ENCODE measurements at regions not wholly inside any gene's neighbourhood (a gene's known extent, or its start where the extent isn't known, plus 50 kb on each side); places are given as distances from the start of the nearest gene placed in this dataset.

DNA sequence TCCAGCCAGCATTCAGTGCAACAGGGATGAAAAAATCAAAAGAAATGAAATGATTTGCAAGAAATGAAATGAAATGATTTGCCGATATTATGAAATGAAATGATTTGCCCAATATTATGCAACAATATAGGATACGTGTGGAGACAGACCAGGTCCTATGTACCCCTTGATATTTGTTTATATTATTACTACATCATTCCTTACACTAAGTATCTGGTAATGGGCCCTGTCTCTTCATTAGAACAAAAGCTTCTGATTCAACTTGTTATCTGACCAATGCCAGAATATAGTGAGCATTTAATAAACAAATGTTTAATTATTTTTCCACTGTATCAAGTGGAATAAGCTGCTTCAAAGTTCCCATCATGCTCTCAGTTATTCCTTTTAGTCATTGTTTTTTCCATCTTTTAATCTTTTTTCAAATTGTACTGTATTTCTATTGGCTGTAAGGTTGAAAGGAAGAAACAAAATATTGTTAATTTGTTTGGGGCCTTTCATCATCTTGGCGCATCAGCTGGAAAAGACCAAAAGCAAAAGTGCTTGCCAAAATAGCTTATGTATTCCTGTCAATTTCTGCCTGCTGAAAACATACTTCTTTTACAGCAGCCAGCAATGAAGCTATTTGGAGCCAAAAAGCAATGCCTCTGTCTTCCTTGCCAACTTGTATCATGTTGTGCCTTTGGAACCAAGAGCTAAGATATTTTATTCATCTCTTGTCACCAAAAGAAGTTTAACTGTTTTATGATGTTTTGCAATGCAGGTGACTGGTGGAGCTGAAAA lies 2314.9 kb downstream of the LRRC4C start:
- no peak for DNase-seq (ENCODE audit: low read depth)

DNA sequence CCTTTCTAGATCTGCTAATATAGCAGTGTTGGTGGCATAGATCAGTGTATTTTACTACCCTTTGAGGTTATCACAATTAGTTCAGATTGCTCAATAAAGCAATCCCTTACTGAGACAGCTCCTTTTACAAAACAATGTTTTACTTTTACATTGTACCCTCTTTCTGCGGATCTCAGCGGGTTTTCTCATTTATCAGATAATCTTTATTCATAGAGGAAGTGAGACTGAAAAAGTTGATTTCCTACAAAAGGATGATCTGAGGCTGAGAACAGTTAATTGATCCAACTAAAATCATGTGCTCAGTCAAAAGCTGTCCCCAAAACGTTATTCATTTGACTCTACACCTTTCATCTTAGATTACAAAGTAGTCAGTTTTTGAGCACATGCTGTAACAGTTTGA lies 2319.9 kb downstream of the LRRC4C start:
- no peak for DNase-seq (ENCODE audit: low read depth)

- no peak for DNase-seq (ENCODE audit: low read depth)
These were observed 2338.6 kb downstream of the LRRC4C start for GRCh38 chr11:39120890-39121289.

- no peak for DNase-seq (ENCODE audit: low read depth)
These were observed 2345.8 kb downstream of the LRRC4C start for GRCh38 chr11:39113606-39114005.

- DNase-seq (ENCODE audit: low read depth): no peak
These were observed 2357.2 kb downstream of the LRRC4C start for GRCh38 chr11:39102236-39102635.

GRCh38 chr11:39078465-39078864 lies 2381.0 kb downstream of the LRRC4C start:
- DNase-seq (ENCODE audit: low read depth): no peak

DNA sequence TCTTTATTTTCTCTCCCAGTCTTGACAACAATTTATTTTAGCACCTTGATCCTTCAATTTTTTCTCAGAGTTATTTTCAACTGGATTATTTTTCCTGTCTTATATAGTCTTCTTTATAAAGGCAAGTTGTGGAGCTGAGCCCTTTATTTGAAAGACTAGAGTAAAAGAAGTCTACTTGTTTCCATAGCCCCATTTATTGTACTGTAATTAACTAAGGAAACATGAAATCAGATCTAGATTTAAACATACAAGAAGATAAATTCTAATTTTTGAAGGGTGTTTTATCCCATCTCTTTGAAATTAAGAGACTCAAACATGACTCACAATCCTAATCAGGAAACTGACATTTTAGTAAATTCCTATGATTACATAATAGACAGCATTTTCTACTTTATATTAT lies 2421.8 kb downstream of the LRRC4C start:
- DNase-seq (ENCODE audit: low read depth): no peak

- no peak for DNase-seq (ENCODE audit: low read depth)
These were observed 2423.4 kb downstream of the LRRC4C start for GRCh38 chr11:39036021-39036420.

DNA sequence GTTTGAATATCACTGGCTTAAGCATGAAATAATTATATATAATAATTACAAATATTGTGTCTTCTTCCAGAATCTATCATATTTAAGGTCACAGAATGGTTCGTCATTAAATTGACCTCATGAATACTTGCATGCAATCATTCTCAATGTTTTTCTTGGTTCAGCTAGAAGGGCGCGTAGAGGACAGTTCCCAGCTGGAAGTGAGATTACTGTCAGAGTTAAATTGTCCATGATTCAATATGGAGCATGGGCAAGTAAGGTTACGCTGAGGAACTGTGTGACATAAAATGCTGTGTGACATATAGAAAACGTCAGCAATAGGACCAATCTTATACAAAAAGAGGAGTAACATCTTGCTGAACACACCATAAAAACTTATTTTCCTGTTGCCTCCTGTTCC lies 2423.5 kb upstream of the RAG2 start:
- DNase-seq (ENCODE audit: low read depth): no peak

GRCh38 chr11:39011797-39012196 lies 2413.8 kb upstream of the RAG2 start:
- DNase-seq (ENCODE audit: low read depth): no peak

GRCh38 chr11:38990841-38991240 lies 2392.8 kb upstream of the RAG2 start:
- no peak for DNase-seq (ENCODE audit: low read depth)

GRCh38 chr11:38990139-38990538 lies 2392.1 kb upstream of the RAG2 start:
- no peak for DNase-seq (ENCODE audit: low read depth)

- DNase-seq (ENCODE audit: low read depth): no peak
These were observed 2390.9 kb upstream of the RAG2 start for GRCh38 chr11:38988908-38989307.

DNA sequence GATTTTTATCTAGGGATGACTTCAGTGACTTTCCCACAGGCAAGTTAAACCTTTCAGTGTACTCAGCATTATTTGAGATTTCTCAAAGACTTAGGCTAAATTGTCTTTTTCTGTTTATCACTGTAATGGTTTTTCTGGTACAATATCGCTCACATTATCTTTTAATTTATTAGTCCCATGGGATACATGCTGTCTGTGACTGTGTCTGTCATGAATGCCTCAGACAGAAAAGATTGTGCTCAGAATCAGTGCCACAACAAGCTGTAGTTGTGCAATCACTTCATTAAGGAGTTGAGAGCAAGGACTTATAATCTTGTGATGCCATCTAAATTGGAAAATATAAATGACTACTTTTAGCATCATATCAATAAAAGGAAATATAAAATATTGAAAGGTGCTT lies 2374.2 kb upstream of the RAG2 start:
- DNase-seq (ENCODE audit: low read depth): no peak

DNA sequence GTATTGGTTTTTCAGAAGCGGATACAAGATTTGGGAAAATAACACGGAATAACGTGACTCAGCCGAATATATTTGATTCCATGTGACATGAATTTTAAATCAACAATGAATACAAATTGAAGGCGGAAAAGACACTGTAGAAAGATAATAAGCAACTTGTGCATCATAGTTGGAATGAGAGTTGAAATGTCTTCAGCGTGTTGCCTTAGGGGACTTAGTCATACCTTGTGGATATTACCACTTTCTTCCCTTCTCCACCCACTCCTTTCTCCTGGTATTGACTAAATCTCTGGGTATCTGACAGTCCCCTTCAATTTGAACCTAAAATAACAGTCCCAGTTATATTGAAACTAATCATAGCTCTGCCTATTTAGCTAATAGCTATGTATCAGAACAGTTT lies 2373.1 kb upstream of the RAG2 start:
- no peak for DNase-seq (ENCODE audit: low read depth)

DNA sequence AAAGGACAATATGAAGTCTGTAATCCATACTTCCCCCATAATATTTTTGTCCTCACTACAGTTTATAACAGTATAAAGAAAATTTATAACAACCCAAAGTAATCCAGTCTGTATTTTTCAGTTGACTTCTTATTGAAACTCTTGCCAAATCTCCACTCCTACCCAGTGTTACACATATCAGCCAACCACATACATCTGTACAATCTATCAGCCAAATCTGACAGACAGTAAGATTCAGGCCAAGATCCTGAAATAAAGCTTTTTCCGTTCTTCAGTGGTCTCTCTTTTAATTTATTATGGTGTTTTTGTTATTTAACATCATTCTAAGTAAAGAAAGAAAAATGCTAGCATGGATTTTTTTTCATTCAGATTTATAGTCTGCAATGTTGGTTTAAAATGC lies 2370.9 kb upstream of the RAG2 start:
- DNase-seq (ENCODE audit: low read depth): no peak

GRCh38 chr11:38952698-38953097 lies 2354.7 kb upstream of the RAG2 start:
- no peak for DNase-seq (ENCODE audit: low read depth)

GRCh38 chr11:38950867-38951266 lies 2352.8 kb upstream of the RAG2 start:
- DNase-seq (ENCODE audit: low read depth): no peak

DNA sequence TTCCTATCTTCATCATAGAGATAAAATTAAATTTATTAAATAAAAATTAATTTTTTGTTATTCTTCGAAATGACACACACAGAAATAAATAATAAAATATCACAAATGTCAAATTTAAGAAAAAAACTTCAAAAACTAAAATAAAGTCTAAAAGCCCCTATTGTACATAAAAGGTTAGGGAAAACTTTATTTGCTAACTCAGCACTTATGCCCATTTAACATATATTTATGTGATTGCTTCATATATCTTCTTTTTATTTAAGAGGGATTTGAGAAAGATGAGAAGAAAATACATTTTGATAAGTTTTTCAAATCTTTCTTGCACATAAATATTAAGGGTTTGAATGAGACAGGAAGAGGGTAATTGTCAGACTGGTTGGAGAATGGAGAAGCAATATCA lies 2350.4 kb upstream of the RAG2 start:
- DNase-seq (ENCODE audit: low read depth): no peak

GRCh38 chr11:38937709-38938108 lies 2339.7 kb upstream of the RAG2 start:
- DNase-seq (ENCODE audit: low read depth): no peak

- no peak for DNase-seq (ENCODE audit: low read depth)
These were observed 2337.9 kb upstream of the RAG2 start for GRCh38 chr11:38935941-38936340.

DNA sequence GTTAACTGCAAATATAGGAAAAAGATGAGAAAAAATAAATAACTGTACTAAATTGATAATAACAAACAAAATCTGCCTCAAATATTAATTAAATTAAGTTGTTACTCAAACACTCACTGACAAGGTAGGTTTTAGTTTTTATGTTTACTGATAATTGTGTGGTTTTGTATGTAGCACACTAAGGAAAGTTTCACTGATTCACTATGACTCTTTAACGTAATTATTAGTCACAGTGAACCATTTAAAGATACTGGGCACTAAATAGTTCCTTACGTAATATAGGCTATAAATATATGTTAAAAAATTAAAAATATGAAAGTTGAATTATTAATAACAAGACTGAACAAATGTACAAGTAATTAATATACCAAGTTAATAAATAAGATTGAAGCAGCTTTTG lies 2330.0 kb upstream of the RAG2 start:
- DNase-seq (ENCODE audit: low read depth): no peak

DNA sequence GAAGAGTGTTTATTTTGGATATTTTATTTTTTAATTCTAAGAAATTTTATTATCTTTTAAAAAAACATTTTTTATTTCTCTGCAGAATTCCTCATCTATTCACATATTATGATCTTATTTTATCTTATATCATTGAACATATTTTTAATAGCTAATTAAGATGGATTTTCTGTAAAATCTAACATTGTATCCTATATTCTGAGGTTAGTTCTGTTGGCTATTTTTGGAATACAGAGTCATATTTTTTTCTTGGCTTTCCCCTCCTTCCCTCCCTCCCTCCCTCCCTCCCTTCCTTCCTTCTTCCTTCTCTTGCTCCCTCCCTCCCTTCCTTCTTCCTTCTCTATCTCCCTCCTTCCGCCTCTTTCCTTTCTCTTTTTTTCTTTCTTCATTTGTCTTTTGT lies 2326.6 kb upstream of the RAG2 start:
- DNase-seq (ENCODE audit: low read depth): no peak

DNA sequence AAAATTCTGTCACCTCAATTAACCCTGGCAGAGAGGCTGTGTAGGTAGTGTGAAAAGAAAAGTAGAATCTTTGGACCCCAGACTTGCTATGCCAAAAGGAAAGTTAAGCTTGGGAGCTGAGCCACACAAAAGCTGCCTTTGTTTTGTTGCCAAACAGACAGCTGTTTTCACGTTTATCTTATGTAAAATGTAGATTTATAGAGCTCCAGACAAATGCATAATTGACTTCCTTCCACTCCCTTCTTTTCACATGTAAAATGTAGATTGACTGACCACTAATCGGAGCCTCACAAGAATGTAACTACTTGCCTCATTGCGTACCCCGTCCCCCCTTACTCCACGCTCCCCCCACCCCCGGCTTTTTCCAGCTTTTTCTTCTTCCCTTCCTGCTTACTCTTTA lies 2302.2 kb upstream of the RAG2 start:
- DNase-seq (ENCODE audit: low read depth): no peak
